Superior temporal gyrus (tissue), 1 donor: ENCODE measurements at regions not wholly inside any gene's neighbourhood (a gene's known extent, or its start where the extent isn't known, plus 50 kb on each side); places are given as distances from the start of the nearest gene placed in this dataset.

Experiments
- DNase-seq: peaks from one replicate; pipeline ENCODE4 v3.0.0-alpha.2; 2016; ENCODE audit errors: extremely low spot score

GRCh38 chr1:79874289-79874688 is 867.8 kb upstream of the ADGRL4 start:
- peak; percentile 4 for DNase-seq

- no peak for DNase-seq
Observed at GRCh38 chr1:79859212-79859948, 852.9 kb upstream of the ADGRL4 start.

GRCh38 chr1:79852004-79852403 is 845.5 kb upstream of the ADGRL4 start:
- DNase-seq = no peak

GRCh38 chr1:79849388-79849787 is 842.9 kb upstream of the ADGRL4 start:
- no peak for DNase-seq

- DNase-seq = no peak
Observed at GRCh38 chr1:79848316-79848715, 841.8 kb upstream of the ADGRL4 start.

GRCh38 chr1:79847700-79848099 is 841.2 kb upstream of the ADGRL4 start:
- DNase-seq = no peak

- no peak for DNase-seq
Observed at GRCh38 chr1:79845936-79846335, 839.4 kb upstream of the ADGRL4 start.

GRCh38 chr1:79842811-79843210 is 836.3 kb upstream of the ADGRL4 start:
- DNase-seq = no peak

GRCh38 chr1:79839882-79840281 is 833.4 kb upstream of the ADGRL4 start:
- no peak for DNase-seq

- no peak for DNase-seq
Observed at GRCh38 chr1:79827446-79827845, 820.9 kb upstream of the ADGRL4 start.

GRCh38 chr1:79825551-79825950 is 819.0 kb upstream of the ADGRL4 start:
- DNase-seq = no peak

GRCh38 chr1:79822053-79822452 is 815.5 kb upstream of the ADGRL4 start:
- DNase-seq = no peak

GRCh38 chr1:79819140-79819539 is 812.6 kb upstream of the ADGRL4 start:
- no peak for DNase-seq

GRCh38 chr1:79817031-79817560 is 810.6 kb upstream of the ADGRL4 start:
- DNase-seq = no peak

GRCh38 chr1:79815115-79815514 is 808.6 kb upstream of the ADGRL4 start:
- DNase-seq = peak; percentile 64

- DNase-seq = no peak
Observed at GRCh38 chr1:79811173-79811572, 804.6 kb upstream of the ADGRL4 start.

- DNase-seq = no peak
Observed at GRCh38 chr1:79808816-79809475, 802.4 kb upstream of the ADGRL4 start.

GRCh38 chr1:79807816-79808215 is 801.3 kb upstream of the ADGRL4 start:
- DNase-seq = peak; percentile 41

GRCh38 chr1:79797487-79797886 is 791.0 kb upstream of the ADGRL4 start:
- DNase-seq = no peak

- no peak for DNase-seq
Observed at GRCh38 chr1:79796434-79796833, 789.9 kb upstream of the ADGRL4 start.

GRCh38 chr1:79792219-79792930 is 785.8 kb upstream of the ADGRL4 start:
- DNase-seq = no peak

- no peak for DNase-seq
Observed at GRCh38 chr1:79791488-79792218, 785.1 kb upstream of the ADGRL4 start.
